NCI-H146 (cell line): ENCODE measurements at regions not wholly inside any gene's neighbourhood (a gene's known extent, or its start where the extent isn't known, plus 50 kb on each side); places are given as distances from the start of the nearest gene placed in this dataset.
A peak's percentile ranks its signal among the peaks of the same experiment; 100 is the strongest.
"Not testable (repeated sequence)": the region's sequence is repeated elsewhere in the genome, so short reads cannot be mapped to it uniquely, and the experiment has no call there.

ENCODE experiments used
- DNase-seq: peaks from one replicate; lab custom pipeline; 2025; lab: John Stamatoyannopoulos, UW

GRCh38 chr7:148514236-148514635, 76.3 kb upstream of the C7orf33 start:
- no peak for DNase-seq

- DNase-seq, result no peak
Measured at GRCh38 chr7:148515237-148515636, 75.3 kb upstream of the C7orf33 start.

- no peak for DNase-seq
Measured at GRCh38 chr7:148515728-148516695, 74.6 kb upstream of the C7orf33 start.

- DNase-seq, result not testable (repeated sequence)
Measured at GRCh38 chr7:148519386-148519785, 71.2 kb upstream of the C7orf33 start.

- no peak for DNase-seq
Measured at GRCh38 chr7:148521271-148521670, 69.3 kb upstream of the C7orf33 start.

- no peak for DNase-seq
Measured at GRCh38 chr7:148523550-148523949, 67.0 kb upstream of the C7orf33 start.

GRCh38 chr7:148524479-148525224, 65.9 kb upstream of the C7orf33 start:
- no peak for DNase-seq

- DNase-seq, result peak; percentile 75
Measured at GRCh38 chr7:148527717-148528168, 62.8 kb upstream of the C7orf33 start.

- no peak for DNase-seq
Measured at GRCh38 chr7:148535217-148535616, 55.3 kb upstream of the C7orf33 start.

- no peak for DNase-seq
Measured at GRCh38 chr7:148537435-148537834, 53.1 kb upstream of the C7orf33 start.

GRCh38 chr7:148540041-148540738, 50.4 kb upstream of the C7orf33 start:
- DNase-seq, result no peak
